GM12878 (cell line): ENCODE measurements at regions not wholly inside any gene's neighbourhood (a gene's known extent, or its start where the extent isn't known, plus 50 kb on each side); places are given as distances from the start of the nearest gene placed in this dataset.

Source experiments
- ATAC-seq: fragments of 200-7000 bp; cut with Tn5 transposase; 3 replicates; pipeline ENCODE4 v1.9.1; 2020; ENCODE audit warnings: mild to moderate bottlenecking, moderate library complexity
- BruUV-seq: library from RNA; stranded (reverse); fragments of 400-500 nt; replicated peaks from 2 replicates; lab custom pipeline; 2021; lab: Mats Ljungman, UMichigan
- CTCF ChIA-PET: fragments of 300-600 bp; sonication (Branson Sonifier 250); formaldehyde crosslinking; extraction: SDS; loops from one replicate; lab custom pipeline; 2021; ENCODE audit warnings: inconsistent platforms; lab: Yijun Ruan, JAX
- POLR2A ChIA-PET: fragments of 350-600 bp; formaldehyde crosslinking; extraction: SDS; loops from one replicate; lab custom pipeline; 2021; ENCODE audit warnings: inconsistent platforms; lab: Charles Lee
- RAD21 ChIA-PET: fragments of 300-600 bp; sonication (Branson Sonifier 250); formaldehyde crosslinking; loops from one replicate; lab custom pipeline; 2023; ENCODE audit warnings: antibody characterized with exemption; ENCODE audit not compliant: unreplicated experiment; lab: Charles Lee
- SMC1A ChIA-PET: fragments of 300-600 bp; sonication (Branson Sonifier 250); formaldehyde crosslinking; loops from one replicate; lab custom pipeline; 2023; ENCODE audit not compliant: unreplicated experiment, uncharacterized antibody; lab: Charles Lee
- DNase-seq: peaks from one replicate; pipeline ENCODE4 v3.0.0-alpha.2; 2011; ENCODE audit warnings: low read depth, low spot score
- FAIRE-seq: peaks from 3 replicates; lab custom pipeline; 2011; peaks lifted over from hg19 to GRCh38; lab: Jason Lieb, UNC
- H2AFZ ChIP-seq: 2 replicates; pipeline ENCODE4 v1.6.0; 2011; ENCODE audit warnings: low read depth, low read length, control low read depth; ENCODE audit not compliant: control insufficient read depth
- H3K27ac ChIP-seq: 2 replicates; pipeline ENCODE4 v1.5.1; 2011; ENCODE audit warnings: control low read depth; ENCODE audit not compliant: control insufficient read depth, insufficient read depth
- H3K27me3 ChIP-seq, 2 experiments: replicated peaks in 1 of 2; 2 replicates each; pipeline versions ENCODE4 v1.6.0 to v1.6.1; 2011; ENCODE audit warnings: low read length in 1 of 2; ENCODE audit not compliant: control insufficient read depth in 2 of 2, insufficient read depth in 2 of 2
- H3K36me3 ChIP-seq, 2 experiments: 2 replicates each; pipeline ENCODE4 v1.5.1; 2011; ENCODE audit warnings: low read length in 1 of 2; ENCODE audit not compliant: control insufficient read depth in 2 of 2, insufficient read depth in 2 of 2
- H3K4me1 ChIP-seq: 2 replicates; pipeline ENCODE4 v1.6.1; 2011; ENCODE audit warnings: mild to moderate bottlenecking, low read length, moderate library complexity, mixed read lengths; ENCODE audit not compliant: control insufficient read depth, insufficient read depth
- H3K4me2 ChIP-seq: 2 replicates; pipeline ENCODE4 v1.6.0; 2011; ENCODE audit warnings: control low read depth; ENCODE audit not compliant: control insufficient read depth, insufficient read depth
- H3K4me3 ChIP-seq: fragments of 200-600 bp; sonication (generic); 2 replicates; pipeline ENCODE4 v1.5.1; 2016
- H3K79me2 ChIP-seq: 2 replicates; pipeline ENCODE4 v1.6.0; 2011; ENCODE audit warnings: low read length; ENCODE audit not compliant: control insufficient read depth, insufficient read depth
- H3K9ac ChIP-seq: 2 replicates; pipeline ENCODE4 v1.8.0; 2011; ENCODE audit warnings: low read length, control low read depth, mixed read lengths; ENCODE audit not compliant: control insufficient read depth, insufficient read depth
- H3K9me3 ChIP-seq: replicated peaks from 3 replicates; pipeline ENCODE4 v1.5.1; 2011; ENCODE audit warnings: mild to moderate bottlenecking, low read length; ENCODE audit not compliant: control insufficient read depth, insufficient read depth
- H4K20me1 ChIP-seq: 2 replicates; pipeline ENCODE4 v1.6.0; 2011; ENCODE audit not compliant: control insufficient read depth, insufficient read depth
- ETV6 ChIP-seq, 2 experiments: fragments of 450-650 bp in 1 of 2; IDR thresholded peaks in 1 of 2; conservative IDR thresholded peaks in 1 of 2; 2 replicates each; pipeline ENCODE4 v1.6.1; 2014; ENCODE audit warnings: antibody characterized with exemption in 1 of 2, borderline replicate concordance in 1 of 2, low read depth in 1 of 2, mild to moderate bottlenecking in 1 of 2, moderate library complexity in 1 of 2
- FOXM1 ChIP-seq: IDR thresholded peaks from 2 replicates; pipeline ENCODE4 v1.6.1; 2012; ENCODE audit warnings: low read depth, mild to moderate bottlenecking, inconsistent platforms, low read length, moderate library complexity
- GATAD2B ChIP-seq: fragments of 450-650 bp; conservative IDR thresholded peaks from 2 replicates; pipeline ENCODE4 v1.6.1; 2017; ENCODE audit warnings: low read depth, mild to moderate bottlenecking, moderate library complexity
- HCFC1 ChIP-seq: fragments of 150-350 bp; IDR thresholded peaks from 2 replicates; pipeline ENCODE4 v1.6.1; 2014; ENCODE audit warnings: low read length
- LARP7 ChIP-seq: fragments of 450-650 bp; IDR thresholded peaks from 2 replicates; pipeline ENCODE4 v1.6.1; 2017; ENCODE audit warnings: mild to moderate bottlenecking
- NR2C2 ChIP-seq: IDR thresholded peaks from 2 replicates; pipeline ENCODE4 v1.6.1; 2011; ENCODE audit warnings: borderline replicate concordance, low read depth; ENCODE audit not compliant: control insufficient read depth, insufficient read length
- PML ChIP-seq: IDR thresholded peaks from 2 replicates; pipeline ENCODE4 v1.6.1; 2012; ENCODE audit warnings: low read length, inconsistent platforms
- REST ChIP-seq: IDR thresholded peaks from 2 replicates; pipeline ENCODE4 v1.6.1; 2012; ENCODE audit warnings: mild to moderate bottlenecking, low read depth, low read length
- SP1 ChIP-seq: IDR thresholded peaks from one replicate; pipeline ENCODE4 v1.6.1; 2011; ENCODE audit warnings: low read depth, low read length
- SREBF1 ChIP-seq: IDR thresholded peaks from 2 replicates; pipeline ENCODE4 v1.6.1; 2012; ENCODE audit warnings: mild to moderate bottlenecking, low read length
- SREBF2 ChIP-seq: IDR thresholded peaks from 2 replicates; pipeline ENCODE4 v1.6.1; 2012; ENCODE audit warnings: mild to moderate bottlenecking, low read length
- STAT3 ChIP-seq: IDR thresholded peaks from 2 replicates; pipeline ENCODE4 v1.6.1; 2011; ENCODE audit warnings: low read depth, low read length, improper control_type of control experiment
- ZNF207 ChIP-seq: fragments of 450-650 bp; IDR thresholded peaks from 2 replicates; pipeline ENCODE4 v1.6.1; 2014; ENCODE audit warnings: antibody characterized with exemption, mild to moderate bottlenecking, borderline replicate concordance
- ZNF24 ChIP-seq: fragments of 450-650 bp; IDR thresholded peaks from 2 replicates; pipeline ENCODE4 v1.6.1; 2017; ENCODE audit warnings: antibody characterized with exemption, mild to moderate bottlenecking
- ZNF274 ChIP-seq: IDR thresholded peaks from one replicate; pipeline ENCODE4 v1.8.0; 2011; ENCODE audit not compliant: insufficient read length, insufficient read depth
- WGBS: methylation state at CpG from one replicate; pipeline ENCODE4 v1.1.6; 2016; ENCODE audit warnings: low lambda C conversion rate; ENCODE audit not compliant: insufficient replicate concordance, insufficient coverage; ENCODE audit errors: missing lambda C conversion rate; 5-methylcytosine and 5-hydroxymethylcytosine counted together
- in situ Hi-C: fragments of 300-500 bp; cut with MboI; formaldehyde crosslinking; loops from 9 replicates; pipeline ENCODE4 v1.14.3; 2018; ENCODE audit warnings: mixed read lengths
- intact Hi-C: fragments of 100-400 bp; cut with micrococcal nuclease; formaldehyde crosslinking; loops from one replicate; pipeline ENCODE4 v1.14.2; 2022; ENCODE audit not compliant: unreplicated experiment
- TF ChIP-seq, protein P1 (sequence below): fragments of 450-650 bp; formaldehyde crosslinking; IDR thresholded peaks from 2 replicates; pipeline ENCODE4 v1.5.0; 2022; ENCODE audit warnings: mild to moderate bottlenecking, missing genetic modification characterization
- TF ChIP-seq, protein P2 (sequence below), 3 experiments: IDR thresholded peaks in 2 of 3; conservative IDR thresholded peaks in 1 of 3; 2 replicates each; pipeline ENCODE4 v1.5.1; 2011; ENCODE audit warnings: low read depth in 3 of 3, low read length in 3 of 3, mild to moderate bottlenecking in 3 of 3, control low read depth in 2 of 3, moderate library complexity in 2 of 3, inconsistent platforms in 1 of 3, mixed read lengths in 1 of 3; ENCODE audit not compliant: control insufficient read depth in 2 of 3, insufficient read depth in 1 of 3; ENCODE audit errors: extremely low read depth in 1 of 3

DNA sequence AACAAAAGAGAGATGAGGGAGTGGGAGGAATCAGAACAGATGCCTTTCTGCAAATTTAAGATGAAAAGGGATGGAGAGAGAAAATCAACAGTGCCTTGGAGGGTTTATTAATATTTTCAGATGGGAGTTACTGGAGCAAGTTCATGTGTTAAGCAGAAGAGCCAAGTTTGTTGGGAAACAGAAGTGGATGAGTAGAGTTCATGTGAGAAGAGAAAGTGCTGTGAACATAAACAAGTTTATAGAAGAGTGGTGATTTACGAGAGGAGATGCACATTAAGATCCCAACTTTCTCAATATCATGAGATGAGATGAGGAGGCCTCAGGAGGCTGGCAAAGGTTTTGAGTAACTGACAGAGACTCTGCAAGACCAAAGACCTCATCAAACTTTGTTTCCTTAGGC is 274.1 kb upstream of the HTR2A start (continued):
- TF ChIP-seq LARP7 (no peak), ZNF207 (no peak), STAT3 (no peak), REST (no peak)
- TF ChIP-seq, protein P1, sequence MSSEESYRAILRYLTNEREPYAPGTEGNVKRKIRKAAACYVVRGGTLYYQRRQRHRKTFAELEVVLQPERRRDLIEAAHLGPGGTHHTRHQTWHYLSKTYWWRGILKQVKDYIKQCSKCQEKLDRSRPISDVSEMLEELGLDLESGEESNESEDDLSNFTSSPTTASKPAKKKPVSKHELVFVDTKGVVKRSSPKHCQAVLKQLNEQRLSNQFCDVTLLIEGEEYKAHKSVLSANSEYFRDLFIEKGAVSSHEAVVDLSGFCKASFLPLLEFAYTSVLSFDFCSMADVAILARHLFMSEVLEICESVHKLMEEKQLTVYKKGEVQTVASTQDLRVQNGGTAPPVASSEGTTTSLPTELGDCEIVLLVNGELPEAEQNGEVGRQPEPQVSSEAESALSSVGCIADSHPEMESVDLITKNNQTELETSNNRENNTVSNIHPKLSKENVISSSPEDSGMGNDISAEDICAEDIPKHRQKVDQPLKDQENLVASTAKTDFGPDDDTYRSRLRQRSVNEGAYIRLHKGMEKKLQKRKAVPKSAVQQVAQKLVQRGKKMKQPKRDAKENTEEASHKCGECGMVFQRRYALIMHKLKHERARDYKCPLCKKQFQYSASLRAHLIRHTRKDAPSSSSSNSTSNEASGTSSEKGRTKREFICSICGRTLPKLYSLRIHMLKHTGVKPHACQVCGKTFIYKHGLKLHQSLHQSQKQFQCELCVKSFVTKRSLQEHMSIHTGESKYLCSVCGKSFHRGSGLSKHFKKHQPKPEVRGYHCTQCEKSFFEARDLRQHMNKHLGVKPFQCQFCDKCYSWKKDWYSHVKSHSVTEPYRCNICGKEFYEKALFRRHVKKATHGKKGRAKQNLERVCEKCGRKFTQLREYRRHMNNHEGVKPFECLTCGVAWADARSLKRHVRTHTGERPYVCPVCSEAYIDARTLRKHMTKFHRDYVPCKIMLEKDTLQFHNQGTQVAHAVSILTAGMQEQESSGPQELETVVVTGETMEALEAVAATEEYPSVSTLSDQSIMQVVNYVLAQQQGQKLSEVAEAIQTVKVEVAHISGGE = no peak
- TF ChIP-seq, all 136 proteins: peak for 0

DNA sequence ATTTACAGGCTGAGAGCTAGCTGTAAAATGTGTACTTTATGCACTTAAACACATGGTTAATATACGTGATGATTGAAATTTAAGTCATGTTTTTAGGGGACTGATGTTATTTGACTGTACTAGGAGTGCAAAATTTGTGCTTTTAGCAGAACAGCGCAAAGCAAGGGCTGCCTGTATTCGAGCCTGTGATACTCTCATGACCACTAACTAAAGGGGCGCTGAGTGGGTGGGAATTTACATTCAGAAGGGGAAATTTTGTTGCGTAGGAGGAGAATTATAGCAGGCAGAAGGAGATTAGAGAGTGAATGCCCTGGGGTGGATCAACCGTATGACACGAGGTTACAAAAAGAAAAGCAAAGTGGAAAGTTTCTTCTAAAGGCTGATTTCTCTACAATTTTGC is 271.8 kb upstream of the HTR2A start:
- RAD21 ChIA-PET = no interaction called here
- H3K27me3 ChIP-seq = no peaks in the 10 kb centered on the region
- intact Hi-C loops (no loop called here), in situ Hi-C loops (no loop called here)
- DNase-seq (no peak), FAIRE-seq (no peak), ATAC-seq (no peak)
- no peak overlapping the region; the same call in 1 of the 2 replicates for H3K4me2 ChIP-seq
- POLR2A ChIA-PET = no interaction called here
- no peak overlapping the region for H3K27ac ChIP-seq
- H4K20me1 ChIP-seq = no peaks in the 10 kb centered on the region
- WGBS = 60% methylated on average over 7 of the region's 7 CpGs
- H3K36me3 ChIP-seq = no peaks in the 10 kb centered on the region
- CTCF ChIA-PET = no interaction called here
- H3K4me1 ChIP-seq = peaks cover 4% of the 10 kb centered on the region; the same call in 1 of the 2 replicates
- no peaks in the 10 kb centered on the region for H3K9me3 ChIP-seq
- no TSS peak for BruUV-seq
- H3K4me3 ChIP-seq = no peak overlapping the region; the same call in 1 of the 2 replicates
- SMC1A ChIA-PET = no interaction called here
- H3K9ac ChIP-seq = no peak overlapping the region
- H2AFZ ChIP-seq = no peak overlapping the region
- no peaks in the 10 kb centered on the region for H3K79me2 ChIP-seq
- no peak for TF ChIP-seq ZNF24
- no peak for TF ChIP-seq HCFC1
- TF ChIP-seq PML = no peak
- no peak for TF ChIP-seq FOXM1
- no peak for TF ChIP-seq SREBF1
- no peak for TF ChIP-seq NR2C2
- TF ChIP-seq ZNF274 = no peak
- no peak for TF ChIP-seq GATAD2B
- no peak for TF ChIP-seq ETV6 (conservative IDR thresholded peaks at IDR 0.05 in 1 of 2, IDR thresholded peaks at IDR 0.05 in 1 of 2; ENCODE audit: borderline replicate concordance in 1 of 2, low read depth in 1 of 2)
- no peak for TF ChIP-seq SREBF2
- TF ChIP-seq, protein P2, sequence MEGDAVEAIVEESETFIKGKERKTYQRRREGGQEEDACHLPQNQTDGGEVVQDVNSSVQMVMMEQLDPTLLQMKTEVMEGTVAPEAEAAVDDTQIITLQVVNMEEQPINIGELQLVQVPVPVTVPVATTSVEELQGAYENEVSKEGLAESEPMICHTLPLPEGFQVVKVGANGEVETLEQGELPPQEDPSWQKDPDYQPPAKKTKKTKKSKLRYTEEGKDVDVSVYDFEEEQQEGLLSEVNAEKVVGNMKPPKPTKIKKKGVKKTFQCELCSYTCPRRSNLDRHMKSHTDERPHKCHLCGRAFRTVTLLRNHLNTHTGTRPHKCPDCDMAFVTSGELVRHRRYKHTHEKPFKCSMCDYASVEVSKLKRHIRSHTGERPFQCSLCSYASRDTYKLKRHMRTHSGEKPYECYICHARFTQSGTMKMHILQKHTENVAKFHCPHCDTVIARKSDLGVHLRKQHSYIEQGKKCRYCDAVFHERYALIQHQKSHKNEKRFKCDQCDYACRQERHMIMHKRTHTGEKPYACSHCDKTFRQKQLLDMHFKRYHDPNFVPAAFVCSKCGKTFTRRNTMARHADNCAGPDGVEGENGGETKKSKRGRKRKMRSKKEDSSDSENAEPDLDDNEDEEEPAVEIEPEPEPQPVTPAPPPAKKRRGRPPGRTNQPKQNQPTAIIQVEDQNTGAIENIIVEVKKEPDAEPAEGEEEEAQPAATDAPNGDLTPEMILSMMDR (IDR thresholded peaks at IDR 0.05 in 2 of 3, conservative IDR thresholded peaks at IDR 0.05 in 1 of 3; ENCODE audit: control insufficient read depth in 2 of 3, extremely low read depth in 1 of 3, insufficient read depth in 1 of 3, low read depth in 3 of 3, low read length in 3 of 3) = no peak
- no peak for TF ChIP-seq SP1
